Left ventricle myocardium inferior (tissue), 1 donor: ENCODE measurements at regions not wholly inside any gene's neighbourhood (a gene's known extent, or its start where the extent isn't known, plus 50 kb on each side); places are given as distances from the start of the nearest gene placed in this dataset.

Source experiments
- DNase-seq: peaks from one replicate; pipeline ENCODE4 v3.0.0-alpha.2; 2020
- H3K27ac ChIP-seq: fragments of 200-600 bp; replicated peaks from 2 replicates; pipeline ENCODE4 v1.8.0; 2021
- H3K27me3 ChIP-seq: fragments of 200-600 bp; 2 replicates; pipeline ENCODE4 v1.8.0; 2021; ENCODE audit warnings: low read depth
- H3K36me3 ChIP-seq: fragments of 200-600 bp; 2 replicates; pipeline ENCODE4 v1.8.0; 2021
- H3K4me1 ChIP-seq: fragments of 200-600 bp; 2 replicates; pipeline ENCODE4 v1.8.0; 2021
- H3K4me3 ChIP-seq: fragments of 200-600 bp; 2 replicates; pipeline ENCODE4 v1.8.0; 2021; ENCODE audit warnings: mild to moderate bottlenecking, moderate library complexity
- H3K9me3 ChIP-seq: fragments of 200-600 bp; replicated peaks from 2 replicates; pipeline ENCODE4 v1.8.0; 2021
- CTCF ChIP-seq: fragments of 200-600 bp; IDR thresholded peaks from 2 replicates; pipeline ENCODE4 v1.8.0; 2021; ENCODE audit warnings: antibody characterized with exemption, mild to moderate bottlenecking, borderline replicate concordance
- intact Hi-C: fragments of 100-400 bp; cut with micrococcal nuclease; formaldehyde crosslinking; loops from one replicate; pipeline ENCODE4 v1.11.0; 2022
- donor health status: DM: no; HTN: yes; CAD: no; lungs with severe emphysema.

DNA sequence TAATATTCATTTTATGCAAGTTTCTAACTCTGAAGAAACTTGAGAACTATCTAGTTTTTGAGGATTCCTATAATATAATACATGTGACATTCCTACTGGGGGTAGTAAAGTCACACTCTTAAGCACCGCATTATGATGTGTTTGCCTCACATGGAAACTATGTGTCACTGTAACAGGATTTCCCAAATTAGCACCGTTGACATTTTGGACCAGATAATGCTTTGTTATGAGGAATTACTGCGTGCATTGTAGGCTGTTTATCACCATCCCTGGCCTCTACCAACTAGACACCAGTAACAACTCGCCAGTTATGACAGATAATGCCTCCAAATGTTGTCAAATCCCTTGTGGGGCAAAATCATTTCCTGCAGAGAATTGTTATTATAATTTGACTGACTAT lies 267.8 kb downstream of the RAP2B start:
- no peak overlapping the region for H3K4me3 ChIP-seq
- DNase-seq, result no peak
- no peak overlapping the region for H3K27ac ChIP-seq
- no peaks in the 10 kb centered on the region for H3K27me3 ChIP-seq
- TF ChIP-seq CTCF, result no peak
- peaks cover 26% of the 10 kb centered on the region for H3K9me3 ChIP-seq
- peaks cover 7% of the 10 kb centered on the region for H3K4me1 ChIP-seq
- no peaks in the 10 kb centered on the region for H3K36me3 ChIP-seq
- intact Hi-C loops, result no loop called here

- no peak for DNase-seq
- TF ChIP-seq CTCF, result no peak
- Histone ChIP-seq H3K9me3 (peaks cover 15% of the 10 kb centered on the region), H3K27ac (no peak overlapping the region), H3K36me3 (no peaks in the 10 kb centered on the region), H3K4me3 (no peak overlapping the region), H3K4me1 (peaks cover 7% of the 10 kb centered on the region), H3K27me3 (no peaks in the 10 kb centered on the region)
- intact Hi-C loops, result no loop called here
Measured at GRCh38 chr3:153431076-153431475, 269.1 kb downstream of the RAP2B start.

DNA sequence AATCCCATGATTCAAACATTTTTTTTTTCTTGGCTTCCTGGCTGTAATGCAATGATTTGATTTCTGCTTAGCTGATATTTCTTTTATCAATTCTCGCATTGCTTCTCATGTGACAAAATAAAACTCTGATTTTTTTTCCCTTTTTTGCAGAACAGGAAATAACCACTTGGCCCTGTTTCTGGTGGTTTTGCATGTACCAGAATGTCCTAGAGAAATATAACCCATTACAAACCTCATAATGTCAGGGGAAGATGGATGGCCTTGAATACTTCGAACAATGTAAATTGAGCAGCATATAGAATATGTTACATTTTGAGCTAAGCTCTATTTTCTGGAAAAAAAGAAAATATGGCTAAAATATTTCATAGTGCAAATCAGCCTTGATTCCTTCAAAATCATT lies 275.6 kb downstream of the RAP2B start:
- no peaks in the 10 kb centered on the region for H3K9me3 ChIP-seq
- no peak overlapping the region for H3K27ac ChIP-seq
- no peak overlapping the region for H3K4me3 ChIP-seq
- no peaks in the 10 kb centered on the region for H3K27me3 ChIP-seq
- H3K4me1 ChIP-seq, result no peaks in the 10 kb centered on the region
- no peak for TF ChIP-seq CTCF
- no peaks in the 10 kb centered on the region for H3K36me3 ChIP-seq
- intact Hi-C loops, result no loop called here
- no peak for DNase-seq

DNA sequence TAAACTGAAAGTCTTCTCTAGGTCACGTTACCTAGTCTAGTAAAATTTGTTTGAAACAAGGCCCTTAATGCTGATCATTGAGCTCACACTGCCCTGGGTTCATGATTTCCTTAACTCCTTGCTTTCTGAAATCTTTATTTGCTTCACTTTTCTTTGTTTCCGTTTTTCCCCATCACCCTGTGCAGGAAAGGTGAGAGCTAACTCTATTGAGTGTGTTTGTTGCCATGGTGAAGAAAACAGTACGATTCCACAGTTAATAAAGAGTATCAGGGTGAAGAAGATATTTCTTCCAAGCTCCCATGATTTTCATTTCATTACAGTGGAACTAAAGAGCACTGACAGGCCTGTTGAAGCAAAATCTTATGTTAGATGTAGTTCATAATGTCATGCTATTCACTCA lies 276.2 kb downstream of the RAP2B start:
- no peaks in the 10 kb centered on the region for H3K36me3 ChIP-seq
- H3K4me3 ChIP-seq, result no peak overlapping the region
- TF ChIP-seq CTCF, result no peak
- H3K27ac ChIP-seq, result no peak overlapping the region
- intact Hi-C loops, result no loop called here
- no peaks in the 10 kb centered on the region for H3K9me3 ChIP-seq
- H3K4me1 ChIP-seq, result no peaks in the 10 kb centered on the region
- no peaks in the 10 kb centered on the region for H3K27me3 ChIP-seq
- DNase-seq, result no peak

DNA sequence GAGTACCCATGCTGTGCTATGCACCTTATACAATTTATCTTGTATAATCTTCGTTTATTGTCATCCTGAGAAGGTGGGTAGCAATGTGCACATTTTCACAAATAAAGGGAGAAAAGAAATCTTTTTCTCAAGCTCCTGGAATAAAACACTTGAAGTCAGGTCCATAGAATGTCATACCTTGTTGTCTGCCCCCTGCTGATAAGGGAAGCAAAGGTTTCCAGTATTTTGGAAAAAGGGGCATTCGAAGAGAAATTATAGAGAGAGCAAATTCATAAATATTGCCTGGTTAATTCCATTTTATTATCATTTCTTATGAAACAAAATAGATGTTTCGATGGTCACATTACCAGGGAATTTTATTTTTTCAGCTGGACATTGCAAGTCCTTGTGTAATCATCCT lies 277.8 kb downstream of the RAP2B start:
- Histone ChIP-seq H3K9me3 (no peaks in the 10 kb centered on the region), H3K27ac (no peak overlapping the region), H3K4me3 (no peak overlapping the region), H3K27me3 (no peaks in the 10 kb centered on the region), H3K4me1 (no peaks in the 10 kb centered on the region), H3K36me3 (no peaks in the 10 kb centered on the region)
- no peak for DNase-seq
- intact Hi-C loops, result no loop called here
- no peak for TF ChIP-seq CTCF

- TF ChIP-seq CTCF, result no peak
- intact Hi-C loops, result no loop called here
- H3K4me3 ChIP-seq, result no peak overlapping the region
- no peaks in the 10 kb centered on the region for H3K4me1 ChIP-seq
- no peaks in the 10 kb centered on the region for H3K27me3 ChIP-seq
- H3K36me3 ChIP-seq, result no peaks in the 10 kb centered on the region
- no peak overlapping the region for H3K27ac ChIP-seq
- DNase-seq, result no peak
- no peaks in the 10 kb centered on the region for H3K9me3 ChIP-seq
Measured at GRCh38 chr3:153440311-153440710, 278.3 kb downstream of the RAP2B start.
